Cardiac fibroblast (primary cell): ENCODE measurements at regions not wholly inside any gene's neighbourhood (a gene's known extent, or its start where the extent isn't known, plus 50 kb on each side); places are given as distances from the start of the nearest gene placed in this dataset.
A peak's percentile ranks its signal among the peaks of the same experiment; 100 is the strongest.

Source experiments
- DNase-seq, 2 donors: peaks; one replicate each; pipeline versions ENCODE4 v3.0.0 to v3.0.0-alpha.2; 2010; ENCODE audit warnings: low read depth in 2 of 2
- H3K4me3 ChIP-seq, 2 donors: replicated peaks in 1 of 2; 1 replicate in 1 of 2; 2 replicates in 1 of 2; pipeline ENCODE4 v1.5.1; 2011; ENCODE audit warnings: low read depth in 2 of 2, low read length in 2 of 2, mild to moderate bottlenecking in 2 of 2, moderate library complexity in 1 of 2
- CTCF ChIP-seq: IDR thresholded peaks from one replicate; pipeline ENCODE4 v1.5.1; 2011; ENCODE audit warnings: low read depth, mild to moderate bottlenecking, low read length, inconsistent platforms

- DNase-seq, result no peak
- TF ChIP-seq CTCF, result no peak
- no peak overlapping the region for H3K4me3 ChIP-seq
Measured at GRCh38 chr7:114766041-114766356, 155.9 kb upstream of the MDFIC start.

GRCh38 chr7:114777288-114777687, 144.6 kb upstream of the MDFIC start:
- no peak for DNase-seq
- no peak overlapping the region for H3K4me3 ChIP-seq
- no peak for TF ChIP-seq CTCF

- TF ChIP-seq CTCF, result no peak
- no peak overlapping the region for H3K4me3 ChIP-seq
- DNase-seq, result no peak
Measured at GRCh38 chr7:114783508-114783907, 138.4 kb upstream of the MDFIC start.

GRCh38 chr7:114784177-114784576, 137.7 kb upstream of the MDFIC start:
- no peak for TF ChIP-seq CTCF
- DNase-seq, result no peak
- H3K4me3 ChIP-seq, result no peak overlapping the region

GRCh38 chr7:114784746-114785145, 137.1 kb upstream of the MDFIC start:
- H3K4me3 ChIP-seq, result no peak overlapping the region
- no peak for DNase-seq
- no peak for TF ChIP-seq CTCF

GRCh38 chr7:114785496-114785895, 136.4 kb upstream of the MDFIC start:
- TF ChIP-seq CTCF, result no peak
- peak in 1 of 2 donors; percentile 11 for DNase-seq
- H3K4me3 ChIP-seq, result no peak overlapping the region

GRCh38 chr7:114786455-114786854, 135.4 kb upstream of the MDFIC start:
- H3K4me3 ChIP-seq, result no peak overlapping the region
- no peak for DNase-seq
- TF ChIP-seq CTCF, result no peak
